Activated naive CD8-positive, alpha-beta T cell treated with anti-CD3 and anti-CD28 coated beads, Interleukin-2, amount 50 U/mL, for 24 hours (primary cell): ENCODE measurements at regions not wholly inside any gene's neighbourhood (a gene's known extent, or its start where the extent isn't known, plus 50 kb on each side); places are given as distances from the start of the nearest gene placed in this dataset.

Experiments
- ATAC-seq: fragments of 150-1000 bp; cut with Tn5 transposase; one replicate; pipeline ENCODE4 v1.10.0; 2021
- DNase-seq: peaks from one replicate; pipeline ENCODE4 v3.0.0; 2021
- H3K27ac Mint-ChIP-seq: one replicate; pipeline ENCODE4 v1.8.0; 2021; ENCODE audit warnings: mild to moderate bottlenecking, mixed read lengths
- H3K27me3 Mint-ChIP-seq: one replicate; pipeline ENCODE4 v1.8.0; 2021; ENCODE audit warnings: mixed read lengths
- H3K36me3 Mint-ChIP-seq: one replicate; pipeline ENCODE4 v1.8.0; 2021; ENCODE audit warnings: low read depth, mixed read lengths
- H3K4me1 Mint-ChIP-seq: one replicate; pipeline ENCODE4 v1.8.0; 2021; ENCODE audit warnings: mixed read lengths
- H3K4me3 Mint-ChIP-seq: one replicate; pipeline ENCODE4 v1.8.0; 2021; ENCODE audit warnings: mild to moderate bottlenecking, moderate library complexity, mixed read lengths
- H3K9me3 Mint-ChIP-seq: one replicate; pipeline ENCODE4 v1.8.0; 2021; ENCODE audit warnings: mixed read lengths

GRCh38 chr14:97443412-97443811 is 646.2 kb downstream of the VRK1 start:
- peaks cover 22% of the 10 kb centered on the region for H3K4me1 Mint-ChIP-seq
- H3K36me3 Mint-ChIP-seq: no peaks in the 10 kb centered on the region
- H3K4me3 Mint-ChIP-seq: no peak overlapping the region
- no peaks in the 10 kb centered on the region for H3K9me3 Mint-ChIP-seq
- H3K27ac Mint-ChIP-seq: no peak overlapping the region
- no peak for ATAC-seq
- DNase-seq: no peak
- H3K27me3 Mint-ChIP-seq: no peaks in the 10 kb centered on the region

GRCh38 chr14:97444248-97444647 is 647.1 kb downstream of the VRK1 start:
- no peak for ATAC-seq
- no peaks in the 10 kb centered on the region for H3K27me3 Mint-ChIP-seq
- no peak for DNase-seq
- H3K9me3 Mint-ChIP-seq: no peaks in the 10 kb centered on the region
- no peaks in the 10 kb centered on the region for H3K36me3 Mint-ChIP-seq
- no peak overlapping the region for H3K27ac Mint-ChIP-seq
- H3K4me1 Mint-ChIP-seq: peaks cover 22% of the 10 kb centered on the region
- no peak overlapping the region for H3K4me3 Mint-ChIP-seq

GRCh38 chr14:97445367-97445766 is 648.2 kb downstream of the VRK1 start:
- Mint-ChIP-seq H3K27ac (no peak overlapping the region), H3K4me3 (no peak overlapping the region)

GRCh38 chr14:97446087-97446486 is 648.9 kb downstream of the VRK1 start:
- H3K9me3 Mint-ChIP-seq: no peaks in the 10 kb centered on the region
- no peak for DNase-seq
- H3K4me3 Mint-ChIP-seq: no peak overlapping the region
- no peaks in the 10 kb centered on the region for H3K27me3 Mint-ChIP-seq
- ATAC-seq: no peak
- H3K4me1 Mint-ChIP-seq: peaks cover 22% of the 10 kb centered on the region
- H3K27ac Mint-ChIP-seq: no peak overlapping the region
- no peaks in the 10 kb centered on the region for H3K36me3 Mint-ChIP-seq

More at GRCh38 chr14:97445367-97445766, 648.2 kb downstream of the VRK1 start:
- Mint-ChIP-seq H3K4me1 (peaks cover 22% of the 10 kb centered on the region), H3K27me3 (no peaks in the 10 kb centered on the region), H3K9me3 (no peaks in the 10 kb centered on the region), H3K36me3 (no peaks in the 10 kb centered on the region)
- no peak for DNase-seq
- no peak for ATAC-seq

GRCh38 chr14:97452314-97452713 is 655.1 kb downstream of the VRK1 start:
- Mint-ChIP-seq H3K4me3 (no peak overlapping the region), H3K27ac (no peak overlapping the region), H3K4me1 (peaks cover 24% of the 10 kb centered on the region), H3K27me3 (no peaks in the 10 kb centered on the region), H3K36me3 (no peaks in the 10 kb centered on the region), H3K9me3 (no peaks in the 10 kb centered on the region)
- no peak for ATAC-seq
- no peak for DNase-seq

GRCh38 chr14:97453991-97454390 is 656.8 kb downstream of the VRK1 start:
- Mint-ChIP-seq H3K4me1 (peaks cover 40% of the 10 kb centered on the region), H3K27me3 (no peaks in the 10 kb centered on the region), H3K36me3 (peaks cover 4% of the 10 kb centered on the region), H3K9me3 (no peaks in the 10 kb centered on the region), H3K4me3 (no peak overlapping the region), H3K27ac (no peak overlapping the region)
- DNase-seq: no peak
- ATAC-seq: no peak

- H3K4me1 Mint-ChIP-seq: peaks cover 51% of the 10 kb centered on the region
- H3K4me3 Mint-ChIP-seq: no peak overlapping the region
- DNase-seq (no peak), ATAC-seq (no peak)
- peak overlapping the region; percentile 99 for H3K27ac Mint-ChIP-seq
- H3K27me3 Mint-ChIP-seq: no peaks in the 10 kb centered on the region
- H3K9me3 Mint-ChIP-seq: peaks cover 4% of the 10 kb centered on the region
- H3K36me3 Mint-ChIP-seq: peaks cover 16% of the 10 kb centered on the region
Measured at GRCh38 chr14:97456462-97456861, 659.3 kb downstream of the VRK1 start.

GRCh38 chr14:97456958-97457357 is 659.8 kb downstream of the VRK1 start:
- ATAC-seq (peak; percentile 97), DNase-seq (peak; percentile 64)
- H3K27ac Mint-ChIP-seq: peak overlapping the region; percentile 99
- H3K36me3 Mint-ChIP-seq: peaks cover 21% of the 10 kb centered on the region
- H3K4me3 Mint-ChIP-seq: peak overlapping the region; percentile 62
- H3K4me1 Mint-ChIP-seq: peaks cover 51% of the 10 kb centered on the region
- no peaks in the 10 kb centered on the region for H3K27me3 Mint-ChIP-seq
- H3K9me3 Mint-ChIP-seq: peaks cover 9% of the 10 kb centered on the region

- H3K4me3 Mint-ChIP-seq: peak overlapping the region; percentile 92
- peaks cover 16% of the 10 kb centered on the region for H3K9me3 Mint-ChIP-seq
- H3K27me3 Mint-ChIP-seq: no peaks in the 10 kb centered on the region
- no peak for DNase-seq
- peaks cover 27% of the 10 kb centered on the region for H3K36me3 Mint-ChIP-seq
- peaks cover 51% of the 10 kb centered on the region for H3K4me1 Mint-ChIP-seq
- peak overlapping the region; percentile 99 for H3K27ac Mint-ChIP-seq
- ATAC-seq: no peak
Measured at GRCh38 chr14:97457575-97458085, 660.4 kb downstream of the VRK1 start.

- ATAC-seq (no peak), DNase-seq (no peak)
- H3K27ac Mint-ChIP-seq: peak overlapping the region; percentile 99
- peaks cover 34% of the 10 kb centered on the region for H3K36me3 Mint-ChIP-seq
- H3K27me3 Mint-ChIP-seq: no peaks in the 10 kb centered on the region
- H3K4me1 Mint-ChIP-seq: peaks cover 51% of the 10 kb centered on the region
- peak overlapping the region; percentile 92 for H3K4me3 Mint-ChIP-seq
- peaks cover 16% of the 10 kb centered on the region for H3K9me3 Mint-ChIP-seq
Measured at GRCh38 chr14:97458255-97458654, 661.1 kb downstream of the VRK1 start.

GRCh38 chr14:97458661-97459579 is 661.7 kb downstream of the VRK1 start:
- Mint-ChIP-seq H3K27me3 (no peaks in the 10 kb centered on the region), H3K4me3 (peak overlapping the region; percentile 92), H3K27ac (peak overlapping the region; percentile 99), H3K9me3 (peaks cover 16% of the 10 kb centered on the region), H3K36me3 (peaks cover 39% of the 10 kb centered on the region), H3K4me1 (peaks cover 51% of the 10 kb centered on the region)
- ATAC-seq: peak; percentile 68
- peak; percentile 77 for DNase-seq

- no peaks in the 10 kb centered on the region for H3K27me3 Mint-ChIP-seq
- H3K27ac Mint-ChIP-seq: no peak overlapping the region
- peaks cover 32% of the 10 kb centered on the region for H3K9me3 Mint-ChIP-seq
- peaks cover 33% of the 10 kb centered on the region for H3K4me1 Mint-ChIP-seq
- no peak overlapping the region for H3K4me3 Mint-ChIP-seq
- DNase-seq (no peak), ATAC-seq (no peak)
- H3K36me3 Mint-ChIP-seq: peaks cover 54% of the 10 kb centered on the region
Measured at GRCh38 chr14:97462081-97462480, 664.9 kb downstream of the VRK1 start.

- H3K27me3 Mint-ChIP-seq: no peaks in the 10 kb centered on the region
- peaks cover 46% of the 10 kb centered on the region for H3K36me3 Mint-ChIP-seq
- peaks cover 3% of the 10 kb centered on the region for H3K4me1 Mint-ChIP-seq
Measured at GRCh38 chr14:97468220-97468619, 671.0 kb downstream of the VRK1 start.

GRCh38 chr14:97477353-97477752 is 680.2 kb downstream of the VRK1 start:
- ATAC-seq: no peak
- Mint-ChIP-seq H3K27me3 (no peaks in the 10 kb centered on the region), H3K9me3 (peaks cover 5% of the 10 kb centered on the region), H3K27ac (no peak overlapping the region), H3K36me3 (peaks cover 11% of the 10 kb centered on the region), H3K4me3 (no peak overlapping the region), H3K4me1 (no peaks in the 10 kb centered on the region)
- DNase-seq: no peak

More at GRCh38 chr14:97468220-97468619, 671.0 kb downstream of the VRK1 start:
- Mint-ChIP-seq H3K27ac (no peak overlapping the region), H3K9me3 (peaks cover 17% of the 10 kb centered on the region), H3K4me3 (no peak overlapping the region)
- DNase-seq: no peak
- no peak for ATAC-seq

GRCh38 chr14:97485201-97485600 is 688.0 kb downstream of the VRK1 start:
- Mint-ChIP-seq H3K4me1 (peaks cover 3% of the 10 kb centered on the region), H3K27me3 (no peaks in the 10 kb centered on the region)
- no peak for DNase-seq

More at GRCh38 chr14:97485201-97485600, 688.0 kb downstream of the VRK1 start:
- H3K36me3 Mint-ChIP-seq: peaks cover 1% of the 10 kb centered on the region
- no peak overlapping the region for H3K4me3 Mint-ChIP-seq
- H3K27ac Mint-ChIP-seq: no peak overlapping the region
- H3K9me3 Mint-ChIP-seq: no peaks in the 10 kb centered on the region
- ATAC-seq: no peak
